Ovary (tissue), 7 donors: ENCODE measurements at regions not wholly inside any gene's neighbourhood (a gene's known extent, or its start where the extent isn't known, plus 50 kb on each side); places are given as distances from the start of the nearest gene placed in this dataset.

Experiments used
- DNase-seq, 5 donors: peaks; one replicate each; pipeline ENCODE4 v3.0.0-alpha.2; 2019 to 2020
- H3K27ac ChIP-seq, 2 donors: fragments of 200-600 bp; one replicate each; pipeline versions ENCODE4 v1.5.1 to v1.8.0; 2019 to 2022
- H3K27me3 ChIP-seq: fragments of 200-600 bp; one replicate; pipeline ENCODE4 v1.8.0; 2022
- H3K36me3 ChIP-seq: fragments of 200-600 bp; sonication (generic); one replicate; pipeline ENCODE4 v1.5.1; 2019
- H3K4me1 ChIP-seq: one replicate; pipeline ENCODE4 v1.8.1; 2013; ENCODE audit warnings: mild to moderate bottlenecking, moderate library complexity; ENCODE audit not compliant: insufficient read depth
- H3K4me3 ChIP-seq: fragments of 200-600 bp; sonication (generic); one replicate; pipeline ENCODE4 v1.5.1; 2017
- H3K9me3 ChIP-seq, 2 donors: fragments of 200-600 bp in 1 of 2; sonication (generic) in 1 of 2; one replicate each; pipeline versions ENCODE4 v1.5.1 to v1.8.1; 2013 to 2019; ENCODE audit warnings: mild to moderate bottlenecking in 1 of 2, moderate library complexity in 1 of 2
- EP300 ChIP-seq: sonication (generic); formaldehyde crosslinking; IDR thresholded peaks from one replicate; pipeline ENCODE4 v1.6.1; 2017; ENCODE audit warnings: antibody characterized with exemption
- POLR2A ChIP-seq: fragments of 450-650 bp; IDR thresholded peaks from one replicate; pipeline ENCODE4 v1.6.1; 2017; ENCODE audit warnings: antibody characterized with exemption, mild to moderate bottlenecking, moderate library complexity
- WGBS, 3 donors: extraction: QIAGEN DNeasy Blood & Tissue Kit in 1 of 3; methylation state at CpG; one replicate each; pipeline versions ENCODE4 v1.1.5 to v1.1.7; 2013 to 2017; 5-methylcytosine and 5-hydroxymethylcytosine counted together
- intact Hi-C, 4 donors: fragments of 100-400 bp; cut with DNase I; formaldehyde crosslinking; loops; one replicate each; pipeline versions ENCODE4 v1.11.0 to v1.15.1; 2022 to 2023
- TF ChIP-seq, protein P1 (sequence below), 3 donors: fragments of 450-650 bp in 2 of 3; fragments of 200-600 bp in 1 of 3; IDR thresholded peaks; one replicate each; pipeline versions ENCODE4 v1.5.1 to v1.8.0; 2016 to 2022; ENCODE audit warnings: antibody characterized with exemption in 3 of 3, mild to moderate bottlenecking in 1 of 3
- donor health status: DM: no; HTN: no; CAD: no; lungs with moderate emphysema.
- donor health status: DM: no; HTN: no; CAD: no.
- donor health status: Bipolar disorder and iron deficiency.
- donor health status: DM: no; HTN: no; CAD: no.
- donor health status: DM: yes; HTN: yes; CAD: no.

DNA sequence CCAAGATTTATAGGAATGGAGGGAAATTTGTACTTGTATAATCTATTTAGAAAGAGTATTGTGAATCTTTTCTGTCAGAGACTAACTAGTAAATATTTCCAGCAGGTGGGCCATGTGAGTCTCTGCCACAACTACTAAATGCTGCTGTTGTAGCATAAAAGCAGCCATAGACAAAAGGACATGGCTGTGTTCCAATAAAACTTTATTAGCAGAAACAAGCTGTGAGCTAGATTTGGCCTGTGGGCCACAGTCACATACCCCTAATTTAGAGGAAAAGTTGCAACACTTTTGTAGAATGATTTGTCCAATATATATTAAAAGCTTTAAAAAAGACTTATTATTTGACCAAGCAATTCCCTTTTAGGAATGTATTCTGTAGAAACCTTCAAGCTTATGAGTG, 207.2 kb downstream of the LMBRD1 start:
- intact Hi-C loops = no loop called here
- DNase-seq = no peak
- no peaks in the 10 kb centered on the region for H3K4me1 ChIP-seq
- no peaks in the 10 kb centered on the region for H3K36me3 ChIP-seq
- no peaks in the 10 kb centered on the region for H3K9me3 ChIP-seq
- TF ChIP-seq EP300 = no peak
- TF ChIP-seq, protein P1, sequence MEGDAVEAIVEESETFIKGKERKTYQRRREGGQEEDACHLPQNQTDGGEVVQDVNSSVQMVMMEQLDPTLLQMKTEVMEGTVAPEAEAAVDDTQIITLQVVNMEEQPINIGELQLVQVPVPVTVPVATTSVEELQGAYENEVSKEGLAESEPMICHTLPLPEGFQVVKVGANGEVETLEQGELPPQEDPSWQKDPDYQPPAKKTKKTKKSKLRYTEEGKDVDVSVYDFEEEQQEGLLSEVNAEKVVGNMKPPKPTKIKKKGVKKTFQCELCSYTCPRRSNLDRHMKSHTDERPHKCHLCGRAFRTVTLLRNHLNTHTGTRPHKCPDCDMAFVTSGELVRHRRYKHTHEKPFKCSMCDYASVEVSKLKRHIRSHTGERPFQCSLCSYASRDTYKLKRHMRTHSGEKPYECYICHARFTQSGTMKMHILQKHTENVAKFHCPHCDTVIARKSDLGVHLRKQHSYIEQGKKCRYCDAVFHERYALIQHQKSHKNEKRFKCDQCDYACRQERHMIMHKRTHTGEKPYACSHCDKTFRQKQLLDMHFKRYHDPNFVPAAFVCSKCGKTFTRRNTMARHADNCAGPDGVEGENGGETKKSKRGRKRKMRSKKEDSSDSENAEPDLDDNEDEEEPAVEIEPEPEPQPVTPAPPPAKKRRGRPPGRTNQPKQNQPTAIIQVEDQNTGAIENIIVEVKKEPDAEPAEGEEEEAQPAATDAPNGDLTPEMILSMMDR (IDR thresholded peaks at IDR 0.05) = no peak
- no peak for TF ChIP-seq POLR2A
- H3K27me3 ChIP-seq = no peaks in the 10 kb centered on the region
- H3K4me3 ChIP-seq = no peak overlapping the region
- H3K27ac ChIP-seq = no peak overlapping the region

DNA sequence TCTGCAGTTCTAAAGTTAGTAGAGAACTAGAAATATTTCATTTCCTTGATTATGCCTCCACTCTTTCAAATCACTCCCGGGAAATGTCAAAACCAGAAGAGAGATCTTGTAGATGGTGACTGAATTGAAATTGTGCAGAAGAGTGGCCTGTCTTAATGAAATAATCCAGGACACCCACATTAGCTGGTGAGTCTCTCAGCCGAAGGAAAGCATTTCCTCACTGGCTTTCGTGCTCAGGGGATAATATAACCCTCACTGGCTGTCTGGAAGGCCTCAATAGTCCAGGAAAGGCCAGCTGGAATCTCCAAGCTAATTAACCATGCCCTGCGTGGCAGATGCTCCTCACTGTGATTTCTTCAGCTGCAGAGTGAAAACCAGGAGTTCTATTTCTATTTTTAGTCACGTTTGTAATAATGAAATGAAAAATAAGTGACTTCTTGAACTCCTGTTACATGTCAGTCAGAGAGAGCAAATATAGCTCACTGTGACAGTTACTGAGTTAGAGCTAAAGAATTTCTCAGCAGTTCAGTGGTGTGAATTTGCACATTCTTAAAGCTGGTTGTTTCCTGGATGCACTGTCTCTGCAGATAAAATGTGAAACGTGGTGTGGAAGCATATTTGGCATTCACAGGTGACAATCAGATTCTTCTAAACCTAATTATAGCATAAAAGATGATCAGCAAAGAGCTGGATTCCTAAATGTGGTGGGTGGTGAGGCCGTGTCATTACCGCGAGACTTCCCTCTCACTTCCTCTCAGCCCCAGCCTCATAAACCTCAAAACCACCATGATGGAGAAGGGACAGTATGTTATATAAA, 211.7 kb downstream of the LMBRD1 start:
- Histone ChIP-seq H3K36me3 (no peaks in the 10 kb centered on the region), H3K27me3 (no peaks in the 10 kb centered on the region), H3K27ac (no peak overlapping the region), H3K4me3 (no peak overlapping the region), H3K4me1 (no peaks in the 10 kb centered on the region), H3K9me3 (no peaks in the 10 kb centered on the region)
- TF ChIP-seq POLR2A = no peak
- TF ChIP-seq, protein P1 (IDR thresholded peaks at IDR 0.05) = no peak
- TF ChIP-seq EP300 = no peak
- DNase-seq = no peak
- WGBS, 3 donors = 36 to 50% (median 47%) methylated on average over 9 of the region's 9 CpGs
- intact Hi-C loops = no loop called here

DNA sequence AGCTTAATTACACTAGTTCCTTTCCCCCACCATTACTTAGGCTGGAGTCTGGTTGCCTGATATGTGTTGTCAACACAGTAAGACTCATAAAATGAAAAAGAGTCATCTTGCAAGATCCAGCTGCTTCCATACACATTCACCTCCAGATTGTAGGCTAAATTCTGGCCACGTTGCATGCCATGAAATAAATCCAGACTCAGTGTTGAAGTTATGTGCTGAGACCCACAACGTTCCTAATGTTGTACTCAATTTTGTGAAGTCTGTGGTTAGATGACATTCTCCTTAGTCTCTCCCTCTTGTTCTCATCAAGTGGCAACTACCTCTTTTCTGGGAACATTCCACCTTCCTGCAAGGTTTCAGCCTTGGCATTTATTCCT, 212.3 kb downstream of the LMBRD1 start:
- Histone ChIP-seq H3K36me3 (no peaks in the 10 kb centered on the region), H3K4me1 (no peaks in the 10 kb centered on the region), H3K27ac (no peak overlapping the region), H3K9me3 (no peaks in the 10 kb centered on the region), H3K27me3 (no peaks in the 10 kb centered on the region), H3K4me3 (no peak overlapping the region)
- WGBS, 3 donors = 33 to 57% (median 47%) methylated on average over 2 of the region's 2 CpGs
- intact Hi-C loops = no loop called here
- DNase-seq = no peak
- no peak for TF ChIP-seq EP300
- TF ChIP-seq, protein P1 (IDR thresholded peaks at IDR 0.05) = no peak
- TF ChIP-seq POLR2A = no peak

DNA sequence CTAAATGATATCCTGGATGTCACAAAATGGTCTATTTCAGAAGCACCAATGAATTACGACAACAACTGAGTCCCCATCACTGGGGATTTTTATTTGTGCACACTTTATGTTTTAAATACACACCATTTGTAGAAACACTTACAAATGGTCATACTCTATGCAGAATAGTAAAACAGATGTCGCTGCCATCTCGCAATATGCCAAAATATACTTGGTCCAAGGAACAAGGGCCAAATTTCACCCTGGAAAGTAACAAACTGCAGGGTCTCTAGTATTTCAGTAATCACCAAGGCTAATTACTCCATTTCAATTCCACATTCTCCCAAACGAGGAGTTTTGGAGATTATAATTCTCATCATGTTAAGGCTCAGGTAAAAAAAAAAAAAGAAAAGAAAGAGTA, 215.2 kb downstream of the LMBRD1 start:
- Histone ChIP-seq H3K36me3 (no peaks in the 10 kb centered on the region), H3K9me3 (no peaks in the 10 kb centered on the region), H3K27ac (no peak overlapping the region), H3K27me3 (no peaks in the 10 kb centered on the region), H3K4me3 (no peak overlapping the region), H3K4me1 (no peaks in the 10 kb centered on the region)
- no peak for TF ChIP-seq POLR2A
- TF ChIP-seq EP300 = no peak
- intact Hi-C loops = no loop called here
- DNase-seq = no peak
- 87 to 88% (median 87%) methylated on average over 4 of the region's 4 CpGs for WGBS, 3 donors

DNA sequence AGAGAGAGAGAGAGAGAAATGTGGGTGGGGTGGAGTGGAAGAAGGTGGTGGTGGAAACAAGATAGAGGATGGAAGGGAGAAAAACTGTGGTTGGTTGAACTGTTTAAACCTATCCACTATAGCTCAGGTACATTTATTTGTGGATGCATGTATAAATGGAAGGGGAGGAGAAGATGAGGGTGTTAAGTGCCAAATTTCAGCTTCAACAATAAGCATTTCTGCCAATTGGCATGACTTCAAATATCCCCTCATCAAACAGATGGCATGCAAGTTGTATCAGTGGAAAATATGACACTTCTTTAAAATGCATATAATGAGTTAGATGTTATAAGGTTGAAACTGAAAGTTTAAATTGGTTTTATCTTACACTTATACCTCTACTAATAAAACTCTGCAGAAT, 216.1 kb downstream of the LMBRD1 start:
- Histone ChIP-seq H3K4me3 (no peak overlapping the region), H3K36me3 (no peaks in the 10 kb centered on the region), H3K9me3 (no peaks in the 10 kb centered on the region), H3K27me3 (no peaks in the 10 kb centered on the region), H3K27ac (no peak overlapping the region), H3K4me1 (no peaks in the 10 kb centered on the region)
- TF ChIP-seq POLR2A (no peak), EP300 (no peak)
- TF ChIP-seq, protein P1 (IDR thresholded peaks at IDR 0.05) = no peak
- intact Hi-C loops = no loop called here
- DNase-seq = no peak
